NCI-H2196 treated with DMSO at 0.1 percent for 48 hours (cell line): ENCODE measurements at regions not wholly inside any gene's neighbourhood (a gene's known extent, or its start where the extent isn't known, plus 50 kb on each side); places are given as distances from the start of the nearest gene placed in this dataset.
"Not testable (repeated sequence)": the region's sequence is repeated elsewhere in the genome, so short reads cannot be mapped to it uniquely, and the experiment has no call there.

Source experiments
- DNase-seq: peaks from one replicate; lab custom pipeline; 2025; ENCODE audit not compliant: unreplicated experiment; lab: John Stamatoyannopoulos, UW

GRCh38 chr19:31444931-31445330 is 95.7 kb upstream of the TSHZ3 start:
- DNase-seq = no peak

GRCh38 chr19:31445406-31445805 is 96.2 kb upstream of the TSHZ3 start:
- DNase-seq = no peak

- peak; percentile 48 for DNase-seq
Measured at GRCh38 chr19:31448221-31448657, 99.0 kb upstream of the TSHZ3 start.

- DNase-seq = no peak
Measured at GRCh38 chr19:31449379-31449778, 100.1 kb upstream of the TSHZ3 start.

- no peak for DNase-seq
Measured at GRCh38 chr19:31450696-31451095, 101.5 kb upstream of the TSHZ3 start.

- no peak for DNase-seq
Measured at GRCh38 chr19:31451686-31452330, 102.6 kb upstream of the TSHZ3 start.

- DNase-seq = no peak
Measured at GRCh38 chr19:31459430-31459829, 110.2 kb upstream of the TSHZ3 start.

- no peak for DNase-seq
Measured at GRCh38 chr19:31461814-31462539, 112.7 kb upstream of the TSHZ3 start.

GRCh38 chr19:31470229-31470939 is 121.1 kb upstream of the TSHZ3 start:
- no peak for DNase-seq

- no peak for DNase-seq
Measured at GRCh38 chr19:31470952-31471351, 121.7 kb upstream of the TSHZ3 start.

GRCh38 chr19:31478241-31478640 is 129.0 kb upstream of the TSHZ3 start:
- DNase-seq = no peak

- no peak for DNase-seq
Measured at GRCh38 chr19:31483226-31483857, 134.1 kb upstream of the TSHZ3 start.

GRCh38 chr19:31484858-31485410 is 135.7 kb upstream of the TSHZ3 start:
- not testable (repeated sequence) for DNase-seq

- DNase-seq = no peak
Measured at GRCh38 chr19:31485472-31485871, 136.2 kb upstream of the TSHZ3 start.

GRCh38 chr19:31491242-31491641 is 142.0 kb upstream of the TSHZ3 start:
- no peak for DNase-seq

GRCh38 chr19:31492050-31492449 is 142.8 kb upstream of the TSHZ3 start:
- no peak for DNase-seq

- DNase-seq = no peak
Measured at GRCh38 chr19:31496076-31496475, 146.8 kb upstream of the TSHZ3 start.

GRCh38 chr19:31497709-31498108 is 148.5 kb upstream of the TSHZ3 start:
- DNase-seq = no peak

- DNase-seq = no peak
Measured at GRCh38 chr19:31498781-31499180, 149.5 kb upstream of the TSHZ3 start.

GRCh38 chr19:31499281-31500196 is 150.3 kb upstream of the TSHZ3 start:
- DNase-seq = no peak
